OCI-LY3 (cell line): ENCODE measurements at regions not wholly inside any gene's neighbourhood (a gene's known extent, or its start where the extent isn't known, plus 50 kb on each side); places are given as distances from the start of the nearest gene placed in this dataset.

Source experiments
- H2AFZ ChIP-seq: fragments of 200-600, 300-600 bp; shearing (Covaris generic); 2 replicates; pipeline ENCODE4 v1.6.0; 2014; ENCODE audit warnings: antibody characterized with exemption, low read depth, low read length
- H3K27ac ChIP-seq: fragments of 200-600, 300-600 bp; sonication (generic); 2 replicates; pipeline ENCODE4 v1.5.1; 2014; ENCODE audit warnings: mild to moderate bottlenecking, low read length, moderate library complexity, mixed read lengths
- H3K27me3 ChIP-seq: fragments of 200-600, 300-600 bp; sonication (generic); 2 replicates; pipeline ENCODE4 v1.6.1; 2014; ENCODE audit warnings: low read depth, low read length, mixed read lengths
- H3K36me3 ChIP-seq: fragments of 200-600, 300-600 bp; sonication (generic); replicated peaks from 2 replicates; pipeline ENCODE3; 2014; ENCODE audit warnings: low read depth, low read length, mixed read lengths
- H3K4me1 ChIP-seq: fragments of 300-600, 200-600 bp; sonication (generic); 2 replicates; pipeline ENCODE4 v1.6.1; 2014; ENCODE audit warnings: low read length, mixed read lengths
- H3K4me2 ChIP-seq: fragments of 200-600, 300-600 bp; sonication (generic); 2 replicates; pipeline ENCODE4 v1.6.1; 2014; ENCODE audit warnings: low read length, mixed read lengths
- H3K4me3 ChIP-seq: fragments of 300-600, 200-600 bp; sonication (generic); 2 replicates; pipeline ENCODE4 v1.5.1; 2014; ENCODE audit warnings: antibody characterized with exemption, mild to moderate bottlenecking, low read length, moderate library complexity
- H3K79me2 ChIP-seq: fragments of 300-600, 200-600 bp; shearing (Covaris generic); 2 replicates; pipeline ENCODE4 v1.6.1; 2014; ENCODE audit warnings: mild to moderate bottlenecking, low read length, mixed read lengths
- H3K9ac ChIP-seq: fragments of 300-600, 200-600 bp; shearing (Covaris generic); 2 replicates; pipeline ENCODE4 v1.6.0; 2014; ENCODE audit warnings: mild to moderate bottlenecking, low read length, moderate library complexity
- H3K9me3 ChIP-seq: fragments of 200-600, 300-600 bp; shearing (Covaris generic); 2 replicates; pipeline ENCODE4 v1.6.1; 2014; ENCODE audit warnings: low read length, mixed read lengths; ENCODE audit not compliant: insufficient read depth
- H4K20me1 ChIP-seq: fragments of 200-600, 300-600 bp; sonication (generic); 2 replicates; pipeline ENCODE4 v1.6.1; 2016; ENCODE audit warnings: low read length, mixed read lengths; ENCODE audit not compliant: insufficient read depth
- CTCF ChIP-seq: fragments of 200-600, 300-600 bp; sonication (generic); IDR thresholded peaks from 2 replicates; pipeline ENCODE4 v1.5.1; 2014; ENCODE audit warnings: antibody characterized with exemption, low read length, low read depth
- EZH2phosphoT487 ChIP-seq: fragments of 200-600 bp; shearing (Covaris generic); IDR thresholded peaks from 2 replicates; pipeline ENCODE4 v1.6.1; 2018; ENCODE audit warnings: antibody characterized with exemption, mixed run types, low read depth

DNA sequence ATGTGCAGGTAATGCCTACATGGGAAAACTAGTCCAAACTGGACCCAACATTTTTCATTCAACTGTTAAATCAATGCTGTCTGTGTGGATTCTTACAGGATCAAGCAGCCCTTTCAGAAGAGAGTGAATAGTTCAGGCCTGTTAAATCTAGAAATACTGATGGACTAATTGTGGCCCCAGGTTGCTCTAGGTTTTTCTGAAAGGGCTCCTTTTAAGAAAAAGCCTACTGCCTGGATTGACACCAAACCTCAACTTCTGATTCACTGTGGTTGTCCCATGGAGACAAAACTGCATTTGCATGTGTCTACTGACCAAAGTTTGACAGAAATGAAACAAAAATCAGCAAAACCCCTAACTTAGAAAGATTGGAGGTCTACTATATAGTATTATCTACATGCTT is 437.0 kb downstream of the KLF12 start:
- Histone ChIP-seq H3K36me3 (peaks cover 2% of the 10 kb centered on the region), H3K79me2 (no peaks in the 10 kb centered on the region)

DNA sequence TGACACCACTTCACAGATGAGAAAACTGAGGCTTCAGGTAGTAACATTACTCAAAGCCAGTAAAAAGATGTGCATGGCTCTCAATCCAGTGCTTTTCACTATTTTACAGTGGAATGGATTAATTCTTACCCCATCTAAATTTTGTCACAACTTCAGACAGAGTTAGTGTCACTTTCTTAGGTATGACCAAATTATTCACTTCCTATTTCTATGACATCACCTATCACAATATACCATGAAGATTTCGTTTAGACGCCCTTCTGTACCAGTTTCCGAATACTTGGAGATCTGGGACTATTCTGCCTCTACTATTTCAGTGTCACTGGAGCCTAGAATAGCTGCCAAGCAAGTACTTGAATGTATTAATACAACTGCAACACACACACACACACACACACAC is 437.5 kb downstream of the KLF12 start:
- Histone ChIP-seq H3K27ac (no peak overlapping the region), H3K4me1 (no peaks in the 10 kb centered on the region), H3K36me3 (peaks cover 2% of the 10 kb centered on the region), H3K27me3 (no peaks in the 10 kb centered on the region), H3K4me3 (no peak overlapping the region), H3K79me2 (no peaks in the 10 kb centered on the region), H3K9me3 (no peaks in the 10 kb centered on the region), H3K4me2 (no peak overlapping the region), H3K9ac (no peak overlapping the region), H4K20me1 (no peaks in the 10 kb centered on the region), H2AFZ (no peak overlapping the region)
- no peak for TF ChIP-seq CTCF

More for the DNA sequence above, 437.0 kb downstream of the KLF12 start:
- Histone ChIP-seq H3K27ac (no peak overlapping the region), H3K4me2 (no peak overlapping the region), H4K20me1 (no peaks in the 10 kb centered on the region), H3K4me3 (no peak overlapping the region), H3K9ac (no peak overlapping the region), H2AFZ (no peak overlapping the region), H3K27me3 (no peaks in the 10 kb centered on the region), H3K4me1 (peaks cover 2% of the 10 kb centered on the region), H3K9me3 (no peaks in the 10 kb centered on the region)
- TF ChIP-seq EZH2phosphoT487 (no peak), CTCF (no peak)

- H3K4me2 ChIP-seq: no peak overlapping the region
- TF ChIP-seq EZH2phosphoT487: no peak
- no peak for TF ChIP-seq CTCF
- no peaks in the 10 kb centered on the region for H3K9me3 ChIP-seq
- no peaks in the 10 kb centered on the region for H3K4me1 ChIP-seq
- H3K27ac ChIP-seq: no peak overlapping the region
- peaks cover 2% of the 10 kb centered on the region for H3K36me3 ChIP-seq
- no peaks in the 10 kb centered on the region for H3K27me3 ChIP-seq
- H3K4me3 ChIP-seq: no peak overlapping the region
- H4K20me1 ChIP-seq: no peaks in the 10 kb centered on the region
- no peak overlapping the region for H3K9ac ChIP-seq
- no peak overlapping the region for H2AFZ ChIP-seq
- H3K79me2 ChIP-seq: no peaks in the 10 kb centered on the region
These were observed 437.9 kb downstream of the KLF12 start for GRCh38 chr13:73696271-73696670.

- TF ChIP-seq EZH2phosphoT487: no peak
- TF ChIP-seq CTCF: no peak
- H3K79me2 ChIP-seq: no peaks in the 10 kb centered on the region
- no peaks in the 10 kb centered on the region for H3K4me1 ChIP-seq
- no peak overlapping the region for H3K27ac ChIP-seq
- H3K36me3 ChIP-seq: peaks cover 2% of the 10 kb centered on the region
- no peaks in the 10 kb centered on the region for H4K20me1 ChIP-seq
- H2AFZ ChIP-seq: no peak overlapping the region
- no peaks in the 10 kb centered on the region for H3K9me3 ChIP-seq
- H3K9ac ChIP-seq: no peak overlapping the region
- H3K4me3 ChIP-seq: no peak overlapping the region
- H3K4me2 ChIP-seq: no peak overlapping the region
- H3K27me3 ChIP-seq: no peaks in the 10 kb centered on the region
These were observed 438.9 kb downstream of the KLF12 start for GRCh38 chr13:73695325-73695724.
